GM21390 (cell line): ENCODE measurements at regions not wholly inside any gene's neighbourhood (a gene's known extent, or its start where the extent isn't known, plus 50 kb on each side); places are given as distances from the start of the nearest gene placed in this dataset.

Source experiments
- ATAC-seq: cut with Tn5 transposase; IDR thresholded peaks from one replicate; pipeline ENCODE4 v1.9.1; 2021; ENCODE audit not compliant: unreplicated experiment

- ATAC-seq: no peak
These were observed 127.2 kb upstream of the AGA start for GRCh38 chr4:177569434-177569833.

GRCh38 chr4:177573507-177573906, 131.3 kb upstream of the AGA start:
- ATAC-seq: no peak

- no peak for ATAC-seq
These were observed 132.2 kb upstream of the AGA start for GRCh38 chr4:177574446-177574845.

- no peak for ATAC-seq
These were observed 137.4 kb upstream of the AGA start for GRCh38 chr4:177579649-177580048.

- ATAC-seq: no peak
These were observed 140.8 kb upstream of the AGA start for GRCh38 chr4:177582992-177583391.

GRCh38 chr4:177587989-177588388, 145.8 kb upstream of the AGA start:
- ATAC-seq: no peak

GRCh38 chr4:177595386-177595785, 153.1 kb upstream of the AGA start:
- ATAC-seq: no peak

- no peak for ATAC-seq
These were observed 153.8 kb upstream of the AGA start for GRCh38 chr4:177596035-177596434.

- ATAC-seq: no peak
These were observed 154.8 kb upstream of the AGA start for GRCh38 chr4:177596991-177597390.

- no peak for ATAC-seq
These were observed 163.0 kb upstream of the AGA start for GRCh38 chr4:177605252-177605651.

- no peak for ATAC-seq
These were observed 164.9 kb upstream of the AGA start for GRCh38 chr4:177607111-177607573.

GRCh38 chr4:177611974-177612664, 169.9 kb upstream of the AGA start:
- ATAC-seq: no peak

- no peak for ATAC-seq
These were observed 170.4 kb upstream of the AGA start for GRCh38 chr4:177612684-177613083.

- no peak for ATAC-seq
These were observed 190.2 kb upstream of the AGA start for GRCh38 chr4:177632481-177632880.

- ATAC-seq: no peak
These were observed 196.6 kb upstream of the AGA start for GRCh38 chr4:177638871-177639270.

GRCh38 chr4:177640864-177641263, 198.6 kb upstream of the AGA start:
- no peak for ATAC-seq

- ATAC-seq: no peak
These were observed 218.0 kb upstream of the AGA start for GRCh38 chr4:177660223-177660622.

GRCh38 chr4:177667687-177668086, 225.4 kb upstream of the AGA start:
- no peak for ATAC-seq

- ATAC-seq: no peak
These were observed 229.2 kb upstream of the AGA start for GRCh38 chr4:177671387-177671786.

- no peak for ATAC-seq
These were observed 229.6 kb upstream of the AGA start for GRCh38 chr4:177671845-177672244.

GRCh38 chr4:177673985-177674489, 231.8 kb upstream of the AGA start:
- ATAC-seq: no peak

- no peak for ATAC-seq
These were observed 238.1 kb upstream of the AGA start for GRCh38 chr4:177680308-177680707.

- ATAC-seq: no peak
These were observed 239.7 kb upstream of the AGA start for GRCh38 chr4:177681902-177682301.
